ENCODE measurements at regions not wholly inside any gene's neighbourhood (a gene's known extent, or its start where the extent isn't known, plus 50 kb on each side); places are given as distances from the start of the nearest gene placed in this dataset.

DNA sequence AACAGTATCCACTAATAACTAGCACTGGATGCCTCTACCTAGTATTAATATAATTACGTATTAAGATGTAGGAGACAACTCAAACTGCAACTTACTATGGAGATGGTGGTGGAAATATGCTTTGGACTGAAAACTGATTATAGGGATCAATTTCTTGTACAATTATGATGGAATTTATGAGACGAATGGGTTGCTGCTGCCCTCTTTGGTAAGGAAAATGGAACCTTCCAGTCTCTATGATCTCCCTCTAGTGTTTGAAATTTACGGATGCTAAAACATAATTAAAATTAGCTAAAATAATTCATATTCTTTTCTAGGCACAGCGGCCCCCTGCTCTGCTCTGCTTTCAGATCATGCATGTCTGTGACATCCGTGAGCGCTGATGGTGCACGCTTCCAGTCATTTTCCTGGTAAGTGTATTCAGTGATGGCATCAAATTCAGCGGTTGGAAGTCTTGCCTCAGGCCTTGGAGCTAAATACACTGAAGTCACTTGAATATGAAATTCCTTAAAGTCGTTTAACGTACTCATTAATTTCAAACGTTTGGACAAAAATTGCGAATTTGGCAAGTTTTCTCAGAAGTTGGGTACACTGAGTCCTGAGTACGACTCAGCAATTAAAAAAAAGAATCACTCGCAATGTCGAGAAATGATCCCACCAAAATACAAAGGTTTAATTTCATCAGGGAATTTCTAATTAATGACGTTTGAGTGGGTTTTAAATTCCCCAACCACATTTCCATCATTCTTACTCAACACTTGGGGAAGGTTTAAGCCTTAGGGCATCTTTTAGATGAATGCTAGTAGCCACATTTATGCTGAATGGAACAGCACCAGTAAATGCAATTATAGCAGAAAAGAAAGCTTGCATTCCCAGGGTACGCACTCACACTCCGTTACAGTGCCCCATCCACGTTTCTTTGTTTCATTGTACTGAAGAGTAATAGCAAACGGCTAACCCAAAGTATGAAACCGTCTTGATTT lies 132.6 kb downstream of the NR2F2 start:
- Histone ChIP-seq H3K36me3 (ENCODE audit: control insufficient read depth in 2 of 2, insufficient read depth in 1 of 2, low read length in 2 of 2) (no peaks in the 10 kb centered on the region), H3K4me3 (ENCODE audit: low read depth, low read length) (no peak overlapping the region), H3K4me1 (ENCODE audit: control insufficient read depth, insufficient read depth, low read length) (no peaks in the 10 kb centered on the region), H3K27ac (ENCODE audit: extremely low read depth, low read depth, low read length) (no peak overlapping the region), H3K9me3 (ENCODE audit: control insufficient read depth, insufficient read depth, low read depth, low read length) (no peaks in the 10 kb centered on the region)
- TF ChIP-seq, protein P1, sequence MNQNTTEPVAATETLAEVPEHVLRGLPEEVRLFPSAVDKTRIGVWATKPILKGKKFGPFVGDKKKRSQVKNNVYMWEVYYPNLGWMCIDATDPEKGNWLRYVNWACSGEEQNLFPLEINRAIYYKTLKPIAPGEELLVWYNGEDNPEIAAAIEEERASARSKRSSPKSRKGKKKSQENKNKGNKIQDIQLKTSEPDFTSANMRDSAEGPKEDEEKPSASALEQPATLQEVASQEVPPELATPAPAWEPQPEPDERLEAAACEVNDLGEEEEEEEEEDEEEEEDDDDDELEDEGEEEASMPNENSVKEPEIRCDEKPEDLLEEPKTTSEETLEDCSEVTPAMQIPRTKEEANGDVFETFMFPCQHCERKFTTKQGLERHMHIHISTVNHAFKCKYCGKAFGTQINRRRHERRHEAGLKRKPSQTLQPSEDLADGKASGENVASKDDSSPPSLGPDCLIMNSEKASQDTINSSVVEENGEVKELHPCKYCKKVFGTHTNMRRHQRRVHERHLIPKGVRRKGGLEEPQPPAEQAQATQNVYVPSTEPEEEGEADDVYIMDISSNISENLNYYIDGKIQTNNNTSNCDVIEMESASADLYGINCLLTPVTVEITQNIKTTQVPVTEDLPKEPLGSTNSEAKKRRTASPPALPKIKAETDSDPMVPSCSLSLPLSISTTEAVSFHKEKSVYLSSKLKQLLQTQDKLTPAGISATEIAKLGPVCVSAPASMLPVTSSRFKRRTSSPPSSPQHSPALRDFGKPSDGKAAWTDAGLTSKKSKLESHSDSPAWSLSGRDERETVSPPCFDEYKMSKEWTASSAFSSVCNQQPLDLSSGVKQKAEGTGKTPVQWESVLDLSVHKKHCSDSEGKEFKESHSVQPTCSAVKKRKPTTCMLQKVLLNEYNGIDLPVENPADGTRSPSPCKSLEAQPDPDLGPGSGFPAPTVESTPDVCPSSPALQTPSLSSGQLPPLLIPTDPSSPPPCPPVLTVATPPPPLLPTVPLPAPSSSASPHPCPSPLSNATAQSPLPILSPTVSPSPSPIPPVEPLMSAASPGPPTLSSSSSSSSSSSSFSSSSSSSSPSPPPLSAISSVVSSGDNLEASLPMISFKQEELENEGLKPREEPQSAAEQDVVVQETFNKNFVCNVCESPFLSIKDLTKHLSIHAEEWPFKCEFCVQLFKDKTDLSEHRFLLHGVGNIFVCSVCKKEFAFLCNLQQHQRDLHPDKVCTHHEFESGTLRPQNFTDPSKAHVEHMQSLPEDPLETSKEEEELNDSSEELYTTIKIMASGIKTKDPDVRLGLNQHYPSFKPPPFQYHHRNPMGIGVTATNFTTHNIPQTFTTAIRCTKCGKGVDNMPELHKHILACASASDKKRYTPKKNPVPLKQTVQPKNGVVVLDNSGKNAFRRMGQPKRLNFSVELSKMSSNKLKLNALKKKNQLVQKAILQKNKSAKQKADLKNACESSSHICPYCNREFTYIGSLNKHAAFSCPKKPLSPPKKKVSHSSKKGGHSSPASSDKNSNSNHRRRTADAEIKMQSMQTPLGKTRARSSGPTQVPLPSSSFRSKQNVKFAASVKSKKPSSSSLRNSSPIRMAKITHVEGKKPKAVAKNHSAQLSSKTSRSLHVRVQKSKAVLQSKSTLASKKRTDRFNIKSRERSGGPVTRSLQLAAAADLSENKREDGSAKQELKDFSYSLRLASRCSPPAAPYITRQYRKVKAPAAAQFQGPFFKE (tag by site-specific recombination; IDR thresholded peaks at IDR 0.05; ENCODE audit: borderline replicate concordance): no peak
- TF ChIP-seq KLF10 (tag by site-specific recombination; IDR thresholded peaks at IDR 0.05) (no peak), HOXA7 (CRISPR knock-in tag; IDR thresholded peaks at IDR 0.05; ENCODE audit: borderline replicate concordance) (no peak), ZNF133 (tag by site-specific recombination; IDR thresholded peaks at IDR 0.05) (no peak), PBX3 (CRISPR knock-in tag; IDR thresholded peaks at IDR 0.05) (no peak), ZNF426 (tag by site-specific recombination; IDR thresholded peaks at IDR 0.05) (no peak), YY2 (tag by site-specific recombination; IDR thresholded peaks at IDR 0.05) (no peak), ZNF354C (tag by site-specific recombination; IDR thresholded peaks at IDR 0.05; ENCODE audit: borderline replicate concordance, low read depth) (no peak), ZSCAN30 (tag by site-specific recombination; IDR thresholded peaks at IDR 0.05) (no peak)
- ChIA-PET POLR2A (no interaction called here), CTCF (interaction anchor here (0.6 to 1.2 kb wide), 3 partner anchors 12 to 1792 kb away, joined by 3 to 4 read pairs (median 4); no protein-coding TSS in a partner anchor)

- no peaks in the 10 kb centered on the region for H3K4me1 ChIP-seq (ENCODE audit: control insufficient read depth, insufficient read depth, low read length)
- no peak overlapping the region for H3K27ac ChIP-seq (ENCODE audit: extremely low read depth, low read depth, low read length)
- H3K9me3 ChIP-seq (ENCODE audit: control insufficient read depth, insufficient read depth, low read depth, low read length): no peaks in the 10 kb centered on the region
- TF ChIP-seq, protein P2, sequence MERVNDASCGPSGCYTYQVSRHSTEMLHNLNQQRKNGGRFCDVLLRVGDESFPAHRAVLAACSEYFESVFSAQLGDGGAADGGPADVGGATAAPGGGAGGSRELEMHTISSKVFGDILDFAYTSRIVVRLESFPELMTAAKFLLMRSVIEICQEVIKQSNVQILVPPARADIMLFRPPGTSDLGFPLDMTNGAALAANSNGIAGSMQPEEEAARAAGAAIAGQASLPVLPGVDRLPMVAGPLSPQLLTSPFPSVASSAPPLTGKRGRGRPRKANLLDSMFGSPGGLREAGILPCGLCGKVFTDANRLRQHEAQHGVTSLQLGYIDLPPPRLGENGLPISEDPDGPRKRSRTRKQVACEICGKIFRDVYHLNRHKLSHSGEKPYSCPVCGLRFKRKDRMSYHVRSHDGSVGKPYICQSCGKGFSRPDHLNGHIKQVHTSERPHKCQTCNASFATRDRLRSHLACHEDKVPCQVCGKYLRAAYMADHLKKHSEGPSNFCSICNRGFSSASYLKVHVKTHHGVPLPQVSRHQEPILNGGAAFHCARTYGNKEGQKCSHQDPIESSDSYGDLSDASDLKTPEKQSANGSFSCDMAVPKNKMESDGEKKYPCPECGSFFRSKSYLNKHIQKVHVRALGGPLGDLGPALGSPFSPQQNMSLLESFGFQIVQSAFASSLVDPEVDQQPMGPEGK (tag by site-specific recombination; IDR thresholded peaks at IDR 0.05): no peak
- H3K36me3 ChIP-seq (ENCODE audit: control insufficient read depth in 2 of 2, insufficient read depth in 1 of 2, low read length in 2 of 2): no peaks in the 10 kb centered on the region
- no peak overlapping the region for H3K4me3 ChIP-seq (ENCODE audit: low read depth, low read length)
- ChIA-PET CTCF (interaction anchor here (0.6 to 0.8 kb wide), 2 partner anchors 90 to 152 kb away, joined by 3 read pairs; no protein-coding TSS in a partner anchor), POLR2A (no interaction called here)
Observed at GRCh38 chr15:96466389-96466947, 136.0 kb downstream of the NR2F2 start.

Data from HEK293 (cell line).